Transverse colon (tissue), 3 donors: ENCODE measurements at regions not wholly inside any gene's neighbourhood (a gene's known extent, or its start where the extent isn't known, plus 50 kb on each side); places are given as distances from the start of the nearest gene placed in this dataset.

Source experiments
- CTCF ChIP-seq, 5 experiments: fragments of 200-600 bp in 3 of 5; fragments of 450-650 bp in 2 of 5; sonication (generic) in 3 of 5; IDR thresholded peaks; 1 replicate in 2 of 5; 2 replicates in 3 of 5; pipeline ENCODE4 v1.5.1; 2016 to 2017; ENCODE audit warnings: antibody characterized with exemption in 5 of 5, inconsistent platforms in 3 of 5, mild to moderate bottlenecking in 2 of 5, moderate library complexity in 1 of 5
- POLR2A ChIP-seq: fragments of 450-650 bp; IDR thresholded peaks from one replicate; pipeline ENCODE4 v1.6.1; 2016; ENCODE audit warnings: antibody characterized with exemption, mild to moderate bottlenecking, moderate library complexity

- TF ChIP-seq POLR2A (no peak), CTCF (IDR thresholded peaks at IDR 0.05) (no peak)
Observed at GRCh38 chr4:56184214-56184613, 203.1 kb downstream of the AASDH start.
